Activated CD4-positive, alpha-beta T cell treated with anti-CD3 and anti-CD28 coated beads, Interleukin-10, Interleukin-2, amounts not matched to agents 100 ng/mL and 50 ng/mL, durations not matched to agents 16 hours and 8 hours (primary cell): ENCODE measurements at regions not wholly inside any gene's neighbourhood (a gene's known extent, or its start where the extent isn't known, plus 50 kb on each side); places are given as distances from the start of the nearest gene placed in this dataset.
A peak's percentile ranks its signal among the peaks of the same experiment; 100 is the strongest.
"Not testable (repeated sequence)": the region's sequence is repeated elsewhere in the genome, so short reads cannot be mapped to it uniquely, and the experiment has no call there.

ENCODE experiments used
- DNase-seq: peaks from one replicate; pipeline ENCODE4 v3.0.0-alpha.2; 2020

- DNase-seq: peak; percentile 40
These were observed 98.5 kb upstream of the PABPC3 start for GRCh38 chr13:24997367-24997967.

GRCh38 chr13:24998433-24998832 lies 97.5 kb upstream of the PABPC3 start:
- DNase-seq: no peak

GRCh38 chr13:25001476-25002206 lies 94.3 kb upstream of the PABPC3 start:
- DNase-seq: no peak

- DNase-seq: not testable (repeated sequence)
These were observed 93.6 kb upstream of the PABPC3 start for GRCh38 chr13:25002311-25002710.

- not testable (repeated sequence) for DNase-seq
These were observed 91.4 kb upstream of the PABPC3 start for GRCh38 chr13:25004489-25004888.

GRCh38 chr13:25005050-25005497 lies 90.9 kb upstream of the PABPC3 start:
- peak; percentile 14 for DNase-seq

GRCh38 chr13:25007389-25007788 lies 88.5 kb upstream of the PABPC3 start:
- not testable (repeated sequence) for DNase-seq

- DNase-seq: not testable (repeated sequence)
These were observed 81.5 kb upstream of the PABPC3 start for GRCh38 chr13:25014398-25014973.

GRCh38 chr13:25017176-25017575 lies 78.8 kb upstream of the PABPC3 start:
- DNase-seq: not testable (repeated sequence)

GRCh38 chr13:25017808-25018728 lies 77.9 kb upstream of the PABPC3 start:
- DNase-seq: peak; percentile 80

GRCh38 chr13:25018729-25019115 lies 77.2 kb upstream of the PABPC3 start:
- peak; percentile 10 for DNase-seq

GRCh38 chr13:25019741-25020140 lies 76.2 kb upstream of the PABPC3 start:
- not testable (repeated sequence) for DNase-seq

- DNase-seq: no peak
These were observed 71.8 kb upstream of the PABPC3 start for GRCh38 chr13:25024175-25024574.

GRCh38 chr13:25032160-25032559 lies 63.8 kb upstream of the PABPC3 start:
- DNase-seq: no peak

- no peak for DNase-seq
These were observed 61.8 kb upstream of the PABPC3 start for GRCh38 chr13:25034173-25034572.

- DNase-seq: peak; percentile 73
These were observed 58.7 kb upstream of the PABPC3 start for GRCh38 chr13:25037057-25037813.

- DNase-seq: no peak
These were observed 53.6 kb upstream of the PABPC3 start for GRCh38 chr13:25042151-25042865.

- no peak for DNase-seq
These were observed 51.9 kb upstream of the PABPC3 start for GRCh38 chr13:25044071-25044470.
